ENCODE measurements at regions not wholly inside any gene's neighbourhood (a gene's known extent, or its start where the extent isn't known, plus 50 kb on each side); places are given as distances from the start of the nearest gene placed in this dataset.

- H3K4me3 ChIP-seq = no peak overlapping the region
- H3F3A ChIP-seq (replicated peaks; ENCODE audit: low read depth) = no peaks in the 10 kb centered on the region; the same call in 1 of the 2 replicates
- peaks cover 6% of the 10 kb centered on the region; the same call in 1 of the 2 replicates for H3K9me2 ChIP-seq (ENCODE audit: insufficient read depth)
- H3K27ac ChIP-seq (ENCODE audit: low read depth) = no peak overlapping the region
- no peaks in the 10 kb centered on the region for H3K36me3 ChIP-seq (ENCODE audit: insufficient read depth)
- no peaks in the 10 kb centered on the region for H3K27me3 ChIP-seq (ENCODE audit: insufficient read depth)
- no peak overlapping the region for H2AFZ ChIP-seq
- Mint-ChIP-seq H3K4me3 (no peak overlapping the region), H3K9me3 (peaks cover 4% of the 10 kb centered on the region; the same call in 2 of the 3 replicates), H3K27ac (no peak overlapping the region), H3K4me1 (no peaks in the 10 kb centered on the region), H3K27me3 (ENCODE audit: insufficient read depth, low read depth, poor library complexity) (peaks cover 5% of the 10 kb centered on the region), H3K36me3 (ENCODE audit: low read depth) (peaks cover 3% of the 10 kb centered on the region; the same call in 2 of the 3 replicates)
- ATAC-seq (no peak), DNase-seq (ENCODE audit: low spot score) (no peak)
- no peaks in the 10 kb centered on the region for H4K20me1 ChIP-seq (replicated peaks; ENCODE audit: insufficient read depth)
- H3K4me2 ChIP-seq = no peak overlapping the region
- H3K4me1 ChIP-seq (ENCODE audit: insufficient read depth) = no peaks in the 10 kb centered on the region
- no peaks in the 10 kb centered on the region for H3K79me2 ChIP-seq (replicated peaks; ENCODE audit: insufficient read depth)
- TF ChIP-seq STAT1 (IDR thresholded peaks at IDR 0.05; ENCODE audit: unreplicated experiment) (no peak), NANOG (IDR thresholded peaks at IDR 0.05; ENCODE audit: borderline replicate concordance) (no peak)
Measured at GRCh38 chr5:68968429-68968828, 125.4 kb upstream of the SLC30A5 start.

GRCh38 chr5:68970617-68971016, 123.2 kb upstream of the SLC30A5 start:
- no peak overlapping the region for H3K4me2 ChIP-seq
- H3K36me3 ChIP-seq (ENCODE audit: insufficient read depth) = no peaks in the 10 kb centered on the region
- no peaks in the 10 kb centered on the region for H3K79me2 ChIP-seq (replicated peaks; ENCODE audit: insufficient read depth)
- no peaks in the 10 kb centered on the region for H3K9me2 ChIP-seq (ENCODE audit: insufficient read depth)
- no peak overlapping the region for H3K4me3 Mint-ChIP-seq
- H2AFZ ChIP-seq = peak overlapping the region; percentile 4
- no peak for ATAC-seq
- peaks cover 10% of the 10 kb centered on the region; the same call in 2 of the 3 replicates for H3K9me3 Mint-ChIP-seq
- no peaks in the 10 kb centered on the region for H3F3A ChIP-seq (replicated peaks; ENCODE audit: low read depth)
- no peak overlapping the region for H3K27ac ChIP-seq (ENCODE audit: low read depth)
- no peaks in the 10 kb centered on the region for H3K27me3 ChIP-seq (ENCODE audit: insufficient read depth)
- H3K36me3 Mint-ChIP-seq (ENCODE audit: low read depth) = peaks cover 3% of the 10 kb centered on the region; the same call in 2 of the 3 replicates
- no peak overlapping the region for H3K27ac Mint-ChIP-seq
- no peak for DNase-seq (ENCODE audit: low spot score)
- no peaks in the 10 kb centered on the region for H4K20me1 ChIP-seq (replicated peaks; ENCODE audit: insufficient read depth)
- H3K4me3 ChIP-seq = no peak overlapping the region
- no peaks in the 10 kb centered on the region for H3K4me1 Mint-ChIP-seq
- H3K27me3 Mint-ChIP-seq (ENCODE audit: insufficient read depth, low read depth, poor library complexity) = peaks cover 5% of the 10 kb centered on the region
- H3K4me1 ChIP-seq (ENCODE audit: insufficient read depth) = no peaks in the 10 kb centered on the region
- no peak for TF ChIP-seq EZH2 (IDR thresholded peaks at IDR 0.05; ENCODE audit: low read depth, unreplicated experiment)
- no peak for TF ChIP-seq ZNF114 (CRISPR knock-in tag; IDR thresholded peaks at IDR 0.05)
- TF ChIP-seq ETS1 (IDR thresholded peaks at IDR 0.05) = no peak
- no peak for TF ChIP-seq STAT1 (IDR thresholded peaks at IDR 0.05; ENCODE audit: unreplicated experiment)
- no peak for TF ChIP-seq NANOG (IDR thresholded peaks at IDR 0.05; ENCODE audit: borderline replicate concordance)
- TF ChIP-seq CREB1 (CRISPR knock-in tag; IDR thresholded peaks at IDR 0.05; ENCODE audit: low read depth) = no peak
- TF ChIP-seq REST (IDR thresholded peaks at IDR 0.05; ENCODE audit: unreplicated experiment) = no peak
- TF ChIP-seq ZNF331 (CRISPR knock-in tag; IDR thresholded peaks at IDR 0.05; ENCODE audit: low read depth) = no peak
- TF ChIP-seq EZH2phosphoT487 (IDR thresholded peaks at IDR 0.05; ENCODE audit: unreplicated experiment) = no peak
- TF ChIP-seq POLR2AphosphoS5 (IDR thresholded peaks at IDR 0.05; ENCODE audit: low read depth) = no peak
- TF ChIP-seq ZNF462 (CRISPR knock-in tag; IDR thresholded peaks at IDR 0.05) = no peak
- no peak for TF ChIP-seq JUNB (IDR thresholded peaks at IDR 0.05; ENCODE audit: unreplicated experiment)

All from GM23338 (cell line).